WTC11 (cell line): ENCODE measurements at regions not wholly inside any gene's neighbourhood (a gene's known extent, or its start where the extent isn't known, plus 50 kb on each side); places are given as distances from the start of the nearest gene placed in this dataset.

Source experiments
- CBFB ChIP-seq: sonication (generic); formaldehyde crosslinking; IDR thresholded peaks from 2 replicates; pipeline ENCODE4 v1.8.1; 2022; ENCODE audit warnings: mild to moderate bottlenecking, low read depth, missing genetic modification reagents
- CREB1 ChIP-seq: sonication (generic); formaldehyde crosslinking; IDR thresholded peaks from 2 replicates; pipeline ENCODE4 v1.8.0; 2023; ENCODE audit warnings: mild to moderate bottlenecking, missing genetic modification reagents
- ESRRA ChIP-seq: sonication (generic); formaldehyde crosslinking; IDR thresholded peaks from 2 replicates; pipeline ENCODE4 v1.8.1; 2022; ENCODE audit warnings: mild to moderate bottlenecking, missing genetic modification reagents, borderline replicate concordance
- ETV6 ChIP-seq: sonication (generic); formaldehyde crosslinking; IDR thresholded peaks from 2 replicates; pipeline ENCODE4 v1.8.1; 2022; ENCODE audit warnings: mild to moderate bottlenecking, missing genetic modification reagents
- FOXK1 ChIP-seq: sonication (generic); formaldehyde crosslinking; IDR thresholded peaks from 2 replicates; pipeline ENCODE4 v1.8.0; 2022; ENCODE audit warnings: mild to moderate bottlenecking, moderate library complexity, missing genetic modification reagents
- IRF2 ChIP-seq: sonication (generic); formaldehyde crosslinking; IDR thresholded peaks from 2 replicates; pipeline ENCODE4 v1.8.0; 2022; ENCODE audit warnings: low read depth, missing genetic modification reagents, borderline replicate concordance
- JUN ChIP-seq: sonication (generic); formaldehyde crosslinking; IDR thresholded peaks from 2 replicates; pipeline ENCODE4 v1.8.0; 2023; ENCODE audit warnings: mild to moderate bottlenecking, missing genetic modification reagents
- NR3C1 ChIP-seq: sonication (generic); formaldehyde crosslinking; conservative IDR thresholded peaks from 2 replicates; pipeline ENCODE4 v1.8.1; 2023; ENCODE audit warnings: low read depth, mild to moderate bottlenecking, missing genetic modification reagents
- ZNF416 ChIP-seq: fragments of 250-450 bp; sonication (Bioruptor Pico); IDR thresholded peaks from 2 replicates; pipeline ENCODE4 v1.9.0; 2021; ENCODE audit warnings: mild to moderate bottlenecking, inconsistent platforms
- TF ChIP-seq, protein P1 (sequence below): sonication (generic); formaldehyde crosslinking; IDR thresholded peaks from 2 replicates; pipeline ENCODE4 v1.8.1; 2023; ENCODE audit warnings: mild to moderate bottlenecking, missing genetic modification reagents, moderate library complexity
- TF ChIP-seq, protein P2 (sequence below): sonication (generic); formaldehyde crosslinking; IDR thresholded peaks from 2 replicates; pipeline ENCODE4 v1.8.0; 2022; ENCODE audit warnings: mild to moderate bottlenecking, missing genetic modification reagents
- TF ChIP-seq, protein P3 (sequence below): fragments of 200-600 bp; IDR thresholded peaks from 2 replicates; pipeline ENCODE4 v1.8.0; 2022; ENCODE audit warnings: antibody characterized with exemption

DNA sequence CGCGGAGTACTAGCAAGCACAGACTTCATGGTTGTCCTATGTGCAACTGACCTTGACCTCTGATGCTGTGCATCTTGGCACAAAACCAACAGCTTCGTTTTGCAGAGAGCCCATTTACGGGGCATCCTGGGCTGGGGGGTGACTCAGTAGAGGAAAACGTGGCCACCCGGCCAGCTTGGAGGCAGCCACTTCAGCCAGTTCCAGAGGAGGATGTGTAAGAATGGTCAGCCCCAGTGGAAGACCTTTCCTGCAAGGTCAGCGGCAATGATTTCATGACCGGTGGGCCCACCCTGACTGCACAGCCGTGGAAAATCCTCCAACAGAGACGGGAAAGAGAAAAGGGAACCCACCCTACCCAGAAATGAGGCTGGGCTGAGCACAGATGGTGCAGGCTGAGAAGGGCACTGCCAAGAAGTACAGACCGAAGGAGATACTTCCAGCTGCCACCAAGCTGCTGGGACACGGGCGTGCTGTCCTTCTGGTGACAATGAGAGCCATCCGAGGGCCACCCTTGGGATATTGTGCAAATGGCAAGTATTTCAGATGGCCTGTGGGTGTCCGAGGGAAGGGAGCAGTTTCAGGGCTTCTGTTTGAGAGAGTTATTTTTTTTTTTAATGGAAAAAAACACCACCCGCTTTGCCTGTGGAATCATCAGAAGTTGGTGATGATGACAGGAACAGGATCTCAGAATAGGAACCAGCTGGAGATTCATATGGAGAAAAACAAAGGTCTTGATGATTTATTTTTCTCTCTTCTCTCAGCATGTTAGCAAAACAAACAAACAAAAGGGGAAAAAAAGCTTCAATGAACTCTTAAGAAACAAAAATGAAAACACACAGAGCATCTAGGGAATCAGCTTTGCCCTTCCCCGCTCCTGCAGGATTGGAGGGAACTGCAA, 120.2 kb upstream of the RFLNA start:
- TF ChIP-seq CREB1, result no peak
- TF ChIP-seq, protein P1, sequence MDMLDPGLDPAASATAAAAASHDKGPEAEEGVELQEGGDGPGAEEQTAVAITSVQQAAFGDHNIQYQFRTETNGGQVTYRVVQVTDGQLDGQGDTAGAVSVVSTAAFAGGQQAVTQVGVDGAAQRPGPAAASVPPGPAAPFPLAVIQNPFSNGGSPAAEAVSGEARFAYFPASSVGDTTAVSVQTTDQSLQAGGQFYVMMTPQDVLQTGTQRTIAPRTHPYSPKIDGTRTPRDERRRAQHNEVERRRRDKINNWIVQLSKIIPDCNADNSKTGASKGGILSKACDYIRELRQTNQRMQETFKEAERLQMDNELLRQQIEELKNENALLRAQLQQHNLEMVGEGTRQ (CRISPR knock-in tag), result no peak
- TF ChIP-seq, protein P2, sequence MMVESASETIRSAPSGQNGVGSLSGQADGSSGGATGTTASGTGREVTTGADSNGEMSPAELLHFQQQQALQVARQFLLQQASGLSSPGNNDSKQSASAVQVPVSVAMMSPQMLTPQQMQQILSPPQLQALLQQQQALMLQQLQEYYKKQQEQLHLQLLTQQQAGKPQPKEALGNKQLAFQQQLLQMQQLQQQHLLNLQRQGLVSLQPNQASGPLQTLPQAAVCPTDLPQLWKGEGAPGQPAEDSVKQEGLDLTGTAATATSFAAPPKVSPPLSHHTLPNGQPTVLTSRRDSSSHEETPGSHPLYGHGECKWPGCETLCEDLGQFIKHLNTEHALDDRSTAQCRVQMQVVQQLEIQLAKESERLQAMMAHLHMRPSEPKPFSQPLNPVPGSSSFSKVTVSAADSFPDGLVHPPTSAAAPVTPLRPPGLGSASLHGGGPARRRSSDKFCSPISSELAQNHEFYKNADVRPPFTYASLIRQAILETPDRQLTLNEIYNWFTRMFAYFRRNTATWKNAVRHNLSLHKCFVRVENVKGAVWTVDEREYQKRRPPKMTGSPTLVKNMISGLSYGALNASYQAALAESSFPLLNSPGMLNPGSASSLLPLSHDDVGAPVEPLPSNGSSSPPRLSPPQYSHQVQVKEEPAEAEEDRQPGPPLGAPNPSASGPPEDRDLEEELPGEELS (CRISPR knock-in tag), result no peak
- no peak for TF ChIP-seq JUN (CRISPR knock-in tag)
- TF ChIP-seq IRF2 (CRISPR knock-in tag), result no peak
- TF ChIP-seq ESRRA, result no peak
- TF ChIP-seq FOXK1 (CRISPR knock-in tag), result no peak
- TF ChIP-seq, protein P3, sequence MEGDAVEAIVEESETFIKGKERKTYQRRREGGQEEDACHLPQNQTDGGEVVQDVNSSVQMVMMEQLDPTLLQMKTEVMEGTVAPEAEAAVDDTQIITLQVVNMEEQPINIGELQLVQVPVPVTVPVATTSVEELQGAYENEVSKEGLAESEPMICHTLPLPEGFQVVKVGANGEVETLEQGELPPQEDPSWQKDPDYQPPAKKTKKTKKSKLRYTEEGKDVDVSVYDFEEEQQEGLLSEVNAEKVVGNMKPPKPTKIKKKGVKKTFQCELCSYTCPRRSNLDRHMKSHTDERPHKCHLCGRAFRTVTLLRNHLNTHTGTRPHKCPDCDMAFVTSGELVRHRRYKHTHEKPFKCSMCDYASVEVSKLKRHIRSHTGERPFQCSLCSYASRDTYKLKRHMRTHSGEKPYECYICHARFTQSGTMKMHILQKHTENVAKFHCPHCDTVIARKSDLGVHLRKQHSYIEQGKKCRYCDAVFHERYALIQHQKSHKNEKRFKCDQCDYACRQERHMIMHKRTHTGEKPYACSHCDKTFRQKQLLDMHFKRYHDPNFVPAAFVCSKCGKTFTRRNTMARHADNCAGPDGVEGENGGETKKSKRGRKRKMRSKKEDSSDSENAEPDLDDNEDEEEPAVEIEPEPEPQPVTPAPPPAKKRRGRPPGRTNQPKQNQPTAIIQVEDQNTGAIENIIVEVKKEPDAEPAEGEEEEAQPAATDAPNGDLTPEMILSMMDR, result no peak
- TF ChIP-seq ETV6 (CRISPR knock-in tag), result no peak
- TF ChIP-seq NR3C1, result no peak
- no peak for TF ChIP-seq CBFB
- no peak for TF ChIP-seq ZNF416
